Dermis microvascular lymphatic vessel endothelial cell (primary cell): ENCODE measurements at regions not wholly inside any gene's neighbourhood (a gene's known extent, or its start where the extent isn't known, plus 50 kb on each side); places are given as distances from the start of the nearest gene placed in this dataset.
A peak's percentile ranks its signal among the peaks of the same experiment; 100 is the strongest.
"Not testable (repeated sequence)": the region's sequence is repeated elsewhere in the genome, so short reads cannot be mapped to it uniquely, and the experiment has no call there.

Source experiments
- DNase-seq, 2 donors: peaks; one replicate each; pipeline versions ENCODE4 v3.0.0 to v3.0.0-alpha.2; 2010; ENCODE audit warnings: low read depth in 2 of 2

- DNase-seq = no peak
Measured at GRCh38 chr17:33689725-33690124, 396.6 kb upstream of the ASIC2 start.

GRCh38 chr17:33695431-33695830 lies 402.3 kb upstream of the ASIC2 start:
- DNase-seq = no peak

- DNase-seq = no peak
Measured at GRCh38 chr17:33696102-33696501, 403.0 kb upstream of the ASIC2 start.

- DNase-seq = no peak
Measured at GRCh38 chr17:33697557-33697956, 404.5 kb upstream of the ASIC2 start.

GRCh38 chr17:33701910-33702309 lies 408.8 kb upstream of the ASIC2 start:
- no peak for DNase-seq

- no peak for DNase-seq
Measured at GRCh38 chr17:33704856-33705255, 411.8 kb upstream of the ASIC2 start.

GRCh38 chr17:33709881-33710280 lies 416.8 kb upstream of the ASIC2 start:
- no peak for DNase-seq

GRCh38 chr17:33712120-33712519 lies 419.0 kb upstream of the ASIC2 start:
- DNase-seq = no peak

- no peak for DNase-seq
Measured at GRCh38 chr17:33716957-33717356, 423.9 kb upstream of the ASIC2 start.

- not testable (repeated sequence) for DNase-seq
Measured at GRCh38 chr17:33723736-33724135, 430.6 kb upstream of the ASIC2 start.

GRCh38 chr17:33725675-33726271 lies 432.7 kb upstream of the ASIC2 start:
- DNase-seq = peak; percentile 15 to 35

GRCh38 chr17:33730131-33730530 lies 437.0 kb upstream of the ASIC2 start:
- DNase-seq = no peak

GRCh38 chr17:33732116-33732515 lies 439.0 kb upstream of the ASIC2 start:
- peak in 1 of 2 donors; percentile 3 for DNase-seq

- DNase-seq = no peak
Measured at GRCh38 chr17:33739714-33740113, 446.6 kb upstream of the ASIC2 start.

- DNase-seq = no peak
Measured at GRCh38 chr17:33745047-33745760, 452.1 kb upstream of the ASIC2 start.

GRCh38 chr17:33749171-33749570 lies 456.1 kb upstream of the ASIC2 start:
- no peak for DNase-seq

- DNase-seq = peak; percentile 18 to 49
Measured at GRCh38 chr17:33750943-33751701, 458.0 kb upstream of the ASIC2 start.

- no peak for DNase-seq
Measured at GRCh38 chr17:33751702-33752065, 458.6 kb upstream of the ASIC2 start.

GRCh38 chr17:33753452-33753851 lies 460.4 kb upstream of the ASIC2 start:
- DNase-seq = no peak

GRCh38 chr17:33756021-33756420 lies 462.9 kb upstream of the ASIC2 start:
- DNase-seq = no peak

- DNase-seq = no peak
Measured at GRCh38 chr17:33765871-33766270, 472.8 kb upstream of the ASIC2 start.

- DNase-seq = no peak
Measured at GRCh38 chr17:33766721-33767120, 473.6 kb upstream of the ASIC2 start.

- DNase-seq = no peak
Measured at GRCh38 chr17:33769066-33769465, 476.0 kb upstream of the ASIC2 start.
